ENCODE measurements at regions not wholly inside any gene's neighbourhood (a gene's known extent, or its start where the extent isn't known, plus 50 kb on each side); places are given as distances from the start of the nearest gene placed in this dataset.

DNA sequence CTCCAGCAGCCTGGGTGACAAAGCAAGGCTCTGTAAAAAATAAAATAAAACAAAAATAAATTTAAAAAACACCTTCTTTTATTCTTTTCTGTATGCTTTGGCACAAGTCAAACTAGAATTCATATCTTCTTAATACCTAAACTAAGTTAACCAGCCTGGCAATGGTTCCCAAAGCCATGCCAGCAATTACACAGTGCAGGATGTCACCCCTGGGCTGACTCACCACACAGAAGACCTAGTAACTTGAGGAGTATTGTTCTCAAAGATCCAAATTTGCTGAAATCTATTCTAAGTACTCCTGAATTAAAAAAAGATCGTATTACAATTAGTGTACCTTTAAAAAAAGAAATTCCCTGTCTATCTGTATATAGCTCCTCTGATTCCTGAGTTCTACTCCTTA is 162.7 kb upstream of the SGK1 start:
- H3K4me3 Mint-ChIP-seq: no peak overlapping the region
- no peaks in the 10 kb centered on the region for H3K4me1 Mint-ChIP-seq
- H3K27ac Mint-ChIP-seq: no peak overlapping the region
- H3K9me3 Mint-ChIP-seq: no peaks in the 10 kb centered on the region
- no peaks in the 10 kb centered on the region for H3K36me3 Mint-ChIP-seq
- H3K27me3 Mint-ChIP-seq (ENCODE audit: low read depth in 3 of 3): peaks cover 0 to 2% (median 2%) of the 10 kb centered on the region in 3 donors
- no peak for DNase-seq

- no peak overlapping the region for H3K4me3 Mint-ChIP-seq
- H3K9me3 Mint-ChIP-seq: no peaks in the 10 kb centered on the region
- H3K4me1 Mint-ChIP-seq: no peaks in the 10 kb centered on the region
- H3K27ac Mint-ChIP-seq: no peak overlapping the region
- H3K36me3 Mint-ChIP-seq: no peaks in the 10 kb centered on the region
- DNase-seq: no peak
- H3K27me3 Mint-ChIP-seq (ENCODE audit: low read depth in 3 of 3): no peaks in the 10 kb centered on the region
Observed at GRCh38 chr6:134478764-134479399, 161.0 kb upstream of the SGK1 start.

DNA sequence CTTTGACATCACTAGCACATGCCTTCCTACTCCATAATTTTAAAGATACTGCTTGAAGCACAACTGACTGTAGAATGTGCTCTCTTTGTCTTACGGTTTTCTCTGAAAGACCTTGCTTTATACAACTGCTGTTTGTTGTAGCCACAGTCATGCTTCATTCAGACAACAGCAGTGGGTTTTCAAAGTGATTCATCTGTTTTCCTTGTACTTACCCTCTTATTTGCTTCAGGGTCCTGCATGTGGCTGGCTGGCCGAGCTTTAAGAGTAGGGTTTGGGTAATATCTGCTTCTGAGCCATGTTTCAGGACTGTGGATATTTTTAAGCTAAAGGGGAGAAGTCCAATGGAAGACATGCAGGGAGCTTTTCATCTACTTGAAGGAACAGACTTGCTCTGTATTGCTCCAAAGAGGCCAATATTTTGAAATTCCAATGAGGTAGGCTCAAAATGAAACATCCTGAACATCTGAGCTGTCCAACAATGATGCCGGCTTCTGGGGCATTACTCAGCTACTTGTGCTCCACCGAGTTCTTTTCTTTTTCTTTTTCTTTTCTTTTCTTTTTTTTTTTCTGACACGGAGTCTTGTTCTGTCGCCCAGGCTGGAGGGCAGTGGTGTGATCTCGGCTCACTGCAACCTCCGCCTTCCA is 160.2 kb upstream of the SGK1 start:
- DNase-seq: no peak
- no peaks in the 10 kb centered on the region for H3K36me3 Mint-ChIP-seq
- H3K27ac Mint-ChIP-seq: no peak overlapping the region
- no peak overlapping the region for H3K4me3 Mint-ChIP-seq
- H3K4me1 Mint-ChIP-seq: no peaks in the 10 kb centered on the region
- no peaks in the 10 kb centered on the region for H3K9me3 Mint-ChIP-seq
- H3K27me3 Mint-ChIP-seq (ENCODE audit: low read depth in 3 of 3): no peaks in the 10 kb centered on the region

DNA sequence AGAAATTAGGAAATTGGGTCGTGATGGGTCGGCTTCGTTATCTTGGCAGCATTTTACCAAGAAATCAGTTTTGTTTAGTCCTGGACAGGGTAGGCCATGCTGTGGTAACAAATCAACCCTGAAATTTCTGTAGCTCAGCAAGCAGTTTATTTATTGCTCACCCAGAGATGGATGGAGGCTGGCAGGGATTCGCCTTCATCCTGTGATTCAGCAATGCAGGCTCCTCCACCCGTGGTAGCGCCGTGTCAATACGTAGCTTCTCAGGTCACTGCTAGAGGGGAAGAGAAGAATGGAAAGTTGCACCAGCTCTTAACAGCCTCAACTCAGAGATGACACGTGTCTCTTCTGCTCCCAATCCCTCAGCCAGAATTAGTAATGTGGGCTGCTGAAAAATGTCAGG is 157.0 kb upstream of the SGK1 start:
- H3K4me3 Mint-ChIP-seq: no peak overlapping the region
- no peak overlapping the region for H3K27ac Mint-ChIP-seq

GRCh38 chr6:134472661-134473060 is 154.7 kb upstream of the SGK1 start:
- Mint-ChIP-seq H3K4me3 (no peak overlapping the region), H3K27ac (no peak overlapping the region), H3K9me3 (no peaks in the 10 kb centered on the region), H3K4me1 (no peaks in the 10 kb centered on the region), H3K27me3 (ENCODE audit: low read depth in 3 of 3) (peaks cover 0 to 2% (median 2%) of the 10 kb centered on the region in 3 donors), H3K36me3 (no peaks in the 10 kb centered on the region)
- DNase-seq: no peak

More for the DNA sequence above, 157.0 kb upstream of the SGK1 start:
- Mint-ChIP-seq H3K9me3 (no peaks in the 10 kb centered on the region), H3K4me1 (no peaks in the 10 kb centered on the region), H3K36me3 (no peaks in the 10 kb centered on the region), H3K27me3 (ENCODE audit: low read depth in 3 of 3) (peaks cover 0 to 2% (median 0%) of the 10 kb centered on the region in 3 donors)
- DNase-seq: no peak

GRCh38 chr6:134472046-134472445 is 154.1 kb upstream of the SGK1 start:
- Mint-ChIP-seq H3K36me3 (no peaks in the 10 kb centered on the region), H3K4me3 (no peak overlapping the region), H3K9me3 (no peaks in the 10 kb centered on the region), H3K27me3 (ENCODE audit: low read depth in 3 of 3) (peaks cover 0 to 2% (median 2%) of the 10 kb centered on the region in 3 donors), H3K4me1 (no peaks in the 10 kb centered on the region), H3K27ac (no peak overlapping the region)
- no peak for DNase-seq

DNA sequence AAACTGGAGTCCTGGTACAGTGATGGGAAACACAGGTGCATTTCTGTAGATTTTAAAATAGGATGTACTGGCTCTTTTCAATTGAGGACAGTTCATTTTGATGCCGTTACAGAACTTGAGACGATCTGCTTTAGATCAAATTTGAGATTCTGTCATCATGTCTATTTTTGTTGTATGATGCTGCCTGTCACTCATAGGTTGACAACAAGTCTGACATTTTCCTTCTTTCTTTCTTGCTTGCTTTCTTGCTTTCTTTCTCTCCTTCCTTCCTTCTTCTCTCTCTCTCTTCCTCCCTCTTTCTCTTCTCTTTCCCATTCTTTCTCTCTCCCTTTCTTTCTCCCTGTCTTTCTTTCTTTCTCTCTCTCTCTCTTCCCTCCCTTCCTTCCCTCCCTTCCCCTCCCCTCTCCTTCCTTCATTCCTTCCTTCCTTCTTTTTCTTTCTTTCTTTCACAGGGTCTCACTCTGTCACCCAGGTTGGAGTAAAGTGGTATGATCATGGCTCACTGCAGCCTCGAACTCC is 152.6 kb upstream of the SGK1 start:
- no peak overlapping the region for H3K27ac Mint-ChIP-seq
- H3K9me3 Mint-ChIP-seq: no peaks in the 10 kb centered on the region
- H3K36me3 Mint-ChIP-seq: no peaks in the 10 kb centered on the region
- H3K4me1 Mint-ChIP-seq: no peaks in the 10 kb centered on the region
- H3K4me3 Mint-ChIP-seq: no peak overlapping the region
- H3K27me3 Mint-ChIP-seq (ENCODE audit: low read depth in 3 of 3): peaks cover 0 to 2% (median 2%) of the 10 kb centered on the region in 3 donors
- DNase-seq: no peak

GRCh38 chr6:134469702-134470456 is 152.0 kb upstream of the SGK1 start:
- no peaks in the 10 kb centered on the region for H3K36me3 Mint-ChIP-seq
- no peak for DNase-seq
- H3K4me1 Mint-ChIP-seq: no peaks in the 10 kb centered on the region
- no peaks in the 10 kb centered on the region for H3K9me3 Mint-ChIP-seq
- no peak overlapping the region for H3K27ac Mint-ChIP-seq
- peaks cover 0 to 2% (median 2%) of the 10 kb centered on the region in 3 donors for H3K27me3 Mint-ChIP-seq (ENCODE audit: low read depth in 3 of 3)
- H3K4me3 Mint-ChIP-seq: no peak overlapping the region

DNA sequence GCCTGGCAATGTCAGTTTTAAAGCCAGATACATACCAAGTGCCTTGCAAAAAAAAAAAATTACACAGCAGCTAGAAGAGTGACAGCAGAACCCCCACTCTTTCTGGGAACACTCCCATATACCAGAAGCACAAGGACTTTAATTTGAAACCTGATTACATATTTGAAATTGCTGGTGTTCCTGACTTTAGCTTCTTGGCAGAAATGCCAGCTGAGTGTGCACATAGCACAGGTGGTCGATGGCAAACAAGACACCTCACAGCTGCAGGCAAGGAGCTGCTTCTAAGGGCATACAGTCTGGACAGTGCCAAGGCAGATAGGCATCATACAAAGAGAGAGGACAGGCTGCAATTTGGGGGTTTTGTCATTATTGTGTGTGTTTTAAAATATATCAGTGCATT is 150.7 kb upstream of the SGK1 start:
- peaks cover 0 to 2% (median 2%) of the 10 kb centered on the region in 3 donors for H3K27me3 Mint-ChIP-seq (ENCODE audit: low read depth in 3 of 3)
- no peak overlapping the region for H3K4me3 Mint-ChIP-seq

DNA sequence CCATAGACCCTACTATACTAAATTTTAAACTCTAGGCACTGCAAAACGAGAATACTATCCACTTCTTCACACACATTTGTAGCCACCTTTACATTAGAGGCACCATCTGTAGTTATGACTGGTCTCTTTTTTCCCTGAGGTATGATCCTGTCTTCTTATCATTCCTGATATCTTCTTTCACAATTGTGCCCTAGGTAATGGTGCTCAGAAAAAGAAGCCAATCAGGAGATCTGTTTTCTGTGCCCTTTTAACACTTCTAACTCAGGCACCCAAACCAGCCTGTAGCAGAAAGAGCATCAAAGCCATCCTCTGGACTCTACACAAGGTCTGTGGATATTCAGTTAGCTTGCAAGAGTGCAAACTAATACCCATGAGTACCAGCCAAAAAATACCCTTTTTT is 149.7 kb upstream of the SGK1 start:
- Mint-ChIP-seq H3K4me1 (no peaks in the 10 kb centered on the region), H3K27ac (no peak overlapping the region), H3K4me3 (no peak overlapping the region), H3K27me3 (ENCODE audit: low read depth in 3 of 3) (peaks cover 2% of the 10 kb centered on the region in 3 donors), H3K9me3 (no peaks in the 10 kb centered on the region), H3K36me3 (no peaks in the 10 kb centered on the region)
- no peak for DNase-seq

More for the DNA sequence above, 150.7 kb upstream of the SGK1 start:
- Mint-ChIP-seq H3K9me3 (no peaks in the 10 kb centered on the region), H3K36me3 (no peaks in the 10 kb centered on the region), H3K27ac (no peak overlapping the region), H3K4me1 (no peaks in the 10 kb centered on the region)
- no peak for DNase-seq

DNA sequence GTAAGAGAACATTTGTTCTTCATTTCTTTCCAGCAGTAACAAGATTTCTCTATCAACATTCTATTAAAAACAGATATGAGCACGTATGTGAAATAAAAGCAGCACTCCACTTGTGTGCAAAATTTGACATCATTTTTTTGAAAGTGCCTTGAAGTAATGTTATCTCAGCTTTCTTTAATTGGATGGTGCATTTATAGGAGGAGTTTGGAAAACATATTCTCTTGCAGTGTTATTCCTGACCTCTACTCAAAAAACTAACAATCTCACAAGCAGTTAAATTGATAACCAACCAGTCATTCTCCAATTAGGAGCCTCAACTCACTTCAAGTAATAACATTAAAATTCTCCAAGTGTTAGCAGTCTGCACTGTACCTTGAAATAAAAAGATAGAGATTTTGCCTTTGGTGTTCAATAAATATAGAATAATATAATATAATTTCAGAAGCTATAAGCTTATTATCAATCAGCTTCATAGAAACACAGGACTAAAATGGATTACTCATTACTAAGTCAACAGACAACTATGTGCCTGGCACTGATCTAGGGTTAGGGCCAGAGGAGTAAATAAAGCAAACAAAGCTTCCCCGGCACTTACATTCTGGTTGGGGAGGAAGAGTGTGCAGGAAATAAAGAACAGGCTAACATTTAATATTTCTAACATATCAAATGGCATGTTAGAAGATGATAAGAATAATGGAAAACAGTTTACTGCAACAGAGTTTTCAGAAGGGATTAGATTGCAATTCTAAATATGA is 149.0 kb upstream of the SGK1 start:
- no peaks in the 10 kb centered on the region for H3K4me1 Mint-ChIP-seq
- no peaks in the 10 kb centered on the region for H3K9me3 Mint-ChIP-seq
- no peak overlapping the region for H3K27ac Mint-ChIP-seq
- no peak for DNase-seq
- H3K27me3 Mint-ChIP-seq (ENCODE audit: low read depth in 3 of 3): peaks cover 2% of the 10 kb centered on the region in 3 donors
- H3K4me3 Mint-ChIP-seq: no peak overlapping the region
- H3K36me3 Mint-ChIP-seq: no peaks in the 10 kb centered on the region

DNA sequence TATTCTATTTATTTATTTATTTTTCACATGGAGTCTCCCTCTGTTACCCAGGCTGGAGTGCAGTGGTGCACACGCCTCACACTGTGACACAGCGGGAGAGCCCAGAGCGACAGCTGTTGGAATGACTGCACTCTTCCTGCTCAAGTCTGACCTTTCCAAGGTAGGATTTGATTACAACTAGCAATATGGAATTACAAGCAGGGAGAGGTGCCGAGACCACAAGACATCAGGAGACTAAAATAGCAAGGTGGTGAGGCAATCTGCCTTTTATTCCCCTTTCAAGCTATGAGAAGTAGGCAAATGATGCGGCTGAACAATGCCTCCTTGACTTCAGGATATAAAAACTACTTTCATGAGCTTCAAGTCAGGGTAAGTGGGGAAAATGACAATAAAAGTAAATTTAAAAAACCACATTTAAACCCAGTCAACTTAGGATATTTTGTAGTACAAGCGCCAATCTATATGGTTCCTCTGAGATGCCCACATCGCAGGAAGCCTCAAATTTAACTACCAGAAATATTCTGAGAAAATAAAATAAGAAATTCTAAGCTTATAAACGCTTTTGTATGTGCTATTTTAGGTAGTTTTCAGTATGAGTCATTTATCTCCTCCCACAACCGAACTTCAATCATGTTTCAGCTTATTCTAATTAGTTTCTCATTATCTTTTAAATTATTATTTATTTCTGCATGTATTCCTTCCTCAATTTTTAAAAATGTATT is 146.9 kb upstream of the SGK1 start:
- DNase-seq: no peak
- Mint-ChIP-seq H3K9me3 (no peaks in the 10 kb centered on the region), H3K36me3 (no peaks in the 10 kb centered on the region), H3K4me1 (no peaks in the 10 kb centered on the region), H3K27ac (no peak overlapping the region), H3K4me3 (no peak overlapping the region), H3K27me3 (ENCODE audit: low read depth in 3 of 3) (peaks cover 0 to 2% (median 2%) of the 10 kb centered on the region in 3 donors)
